Peyer's patch (tissue), 4 donors: ENCODE measurements at regions not wholly inside any gene's neighbourhood (a gene's known extent, or its start where the extent isn't known, plus 50 kb on each side); places are given as distances from the start of the nearest gene placed in this dataset.
"Not testable (repeated sequence)": the region's sequence is repeated elsewhere in the genome, so short reads cannot be mapped to it uniquely, and the experiment has no call there.

Experiments used
- DNase-seq, 3 donors: peaks; one replicate each; pipeline ENCODE4 v3.0.0-alpha.2; 2017 to 2019
- H3K27ac ChIP-seq, 4 donors: fragments of 200-600 bp; sonication (generic); one replicate each; pipeline ENCODE4 v1.5.1; 2016 to 2019
- H3K27me3 ChIP-seq, 2 donors: fragments of 200-600 bp; sonication (generic); one replicate each; pipeline ENCODE4 v1.5.1; 2019
- H3K36me3 ChIP-seq, 3 donors: fragments of 200-600 bp; sonication (generic); one replicate each; pipeline ENCODE4 v1.5.1; 2016 to 2019
- H3K4me1 ChIP-seq, 4 donors: fragments of 200-600 bp; sonication (generic); one replicate each; pipeline ENCODE4 v1.5.1; 2016 to 2019
- H3K4me3 ChIP-seq, 4 donors: fragments of 200-600 bp; sonication (generic); 1 replicate in 3 of 4; 2 replicates in 1 of 4; pipeline ENCODE4 v1.5.1; 2016 to 2019; ENCODE audit warnings: mild to moderate bottlenecking in 1 of 4
- H3K9me3 ChIP-seq, 4 donors: fragments of 200-600 bp; sonication (generic); one replicate each; pipeline ENCODE4 v1.5.1; 2016 to 2019; ENCODE audit warnings: mild to moderate bottlenecking in 1 of 4
- CTCF ChIP-seq, 6 experiments: fragments of 450-650 bp in 4 of 6; fragments of 200-600 bp in 2 of 6; sonication (generic) in 1 of 6; IDR thresholded peaks; one replicate each; pipeline ENCODE4 v1.5.1; 2017 to 2019; ENCODE audit warnings: antibody characterized with exemption in 6 of 6, mild to moderate bottlenecking in 3 of 6, moderate library complexity in 1 of 6
- POLR2A ChIP-seq, 2 donors: fragments of 450-650 bp; IDR thresholded peaks; one replicate each; pipeline ENCODE4 v1.5.1; 2017; ENCODE audit warnings: antibody characterized with exemption in 2 of 2, mild to moderate bottlenecking in 2 of 2, moderate library complexity in 2 of 2

- H3K4me3 ChIP-seq: no peak overlapping the region
- H3K27ac ChIP-seq: no peak overlapping the region
- no peaks in the 10 kb centered on the region for H3K4me1 ChIP-seq
- TF ChIP-seq POLR2A (IDR thresholded peaks at IDR 0.05) (no peak), CTCF (IDR thresholded peaks at IDR 0.05) (no peak)
- H3K36me3 ChIP-seq: no peaks in the 10 kb centered on the region
- no peaks in the 10 kb centered on the region for H3K27me3 ChIP-seq
- no peaks in the 10 kb centered on the region for H3K9me3 ChIP-seq
- DNase-seq: no peak
These were observed 133.7 kb upstream of the TBX18 start for GRCh38 chr6:84897988-84898594.

GRCh38 chr6:84897011-84897410, 132.6 kb upstream of the TBX18 start:
- no peaks in the 10 kb centered on the region for H3K36me3 ChIP-seq
- DNase-seq: no peak
- H3K4me3 ChIP-seq: no peak overlapping the region
- H3K27ac ChIP-seq: no peak overlapping the region
- no peaks in the 10 kb centered on the region for H3K27me3 ChIP-seq
- TF ChIP-seq CTCF (IDR thresholded peaks at IDR 0.05) (no peak), POLR2A (IDR thresholded peaks at IDR 0.05) (no peak)
- no peaks in the 10 kb centered on the region for H3K9me3 ChIP-seq
- no peaks in the 10 kb centered on the region for H3K4me1 ChIP-seq

- no peak for DNase-seq
- TF ChIP-seq CTCF (IDR thresholded peaks at IDR 0.05) (no peak), POLR2A (IDR thresholded peaks at IDR 0.05) (no peak)
- no peak overlapping the region for H3K27ac ChIP-seq
- no peaks in the 10 kb centered on the region for H3K4me1 ChIP-seq
- no peaks in the 10 kb centered on the region for H3K9me3 ChIP-seq
- no peaks in the 10 kb centered on the region for H3K27me3 ChIP-seq
- H3K36me3 ChIP-seq: no peaks in the 10 kb centered on the region
- no peak overlapping the region for H3K4me3 ChIP-seq
These were observed 128.3 kb upstream of the TBX18 start for GRCh38 chr6:84892671-84893070.

- Histone ChIP-seq H3K4me1 (no peaks in the 10 kb centered on the region), H3K4me3 (no peak overlapping the region), H3K27me3 (no peaks in the 10 kb centered on the region), H3K36me3 (no peaks in the 10 kb centered on the region), H3K27ac (no peak overlapping the region), H3K9me3 (no peaks in the 10 kb centered on the region)
- TF ChIP-seq POLR2A (IDR thresholded peaks at IDR 0.05) (no peak), CTCF (IDR thresholded peaks at IDR 0.05) (no peak)
- no peak for DNase-seq
These were observed 118.7 kb upstream of the TBX18 start for GRCh38 chr6:84882768-84883766.

GRCh38 chr6:84879385-84879784, 115.0 kb upstream of the TBX18 start:
- H3K9me3 ChIP-seq, H3K27ac ChIP-seq, H3K4me3 ChIP-seq, H3K4me1 ChIP-seq, H3K36me3 ChIP-seq, H3K27me3 ChIP-seq, DNase-seq: not testable (repeated sequence)

GRCh38 chr6:84877515-84878210, 113.3 kb upstream of the TBX18 start:
- Histone ChIP-seq H3K27ac (no peak overlapping the region), H3K27me3 (no peaks in the 10 kb centered on the region), H3K4me3 (no peak overlapping the region), H3K36me3 (no peaks in the 10 kb centered on the region), H3K9me3 (no peaks in the 10 kb centered on the region), H3K4me1 (no peaks in the 10 kb centered on the region)
- no peak for DNase-seq
- TF ChIP-seq POLR2A (IDR thresholded peaks at IDR 0.05) (no peak), CTCF (IDR thresholded peaks at IDR 0.05) (no peak)
